Hematopoietic multipotent progenitor cell treated with erythropoietin and hydrocortisone succinate and interleukin-3 and kit ligand, for 15 days (in vitro differentiated cells): ENCODE measurements at regions not wholly inside any gene's neighbourhood (a gene's known extent, or its start where the extent isn't known, plus 50 kb on each side); places are given as distances from the start of the nearest gene placed in this dataset.

ENCODE experiments used
- DNase-seq: peaks from one replicate; pipeline ENCODE4 v3.0.0-alpha.2; 2015; ENCODE audit warnings: low spot score

GRCh38 chr4:18858229-18858922 lies 836.8 kb upstream of the LCORL start:
- no peak for DNase-seq

DNA sequence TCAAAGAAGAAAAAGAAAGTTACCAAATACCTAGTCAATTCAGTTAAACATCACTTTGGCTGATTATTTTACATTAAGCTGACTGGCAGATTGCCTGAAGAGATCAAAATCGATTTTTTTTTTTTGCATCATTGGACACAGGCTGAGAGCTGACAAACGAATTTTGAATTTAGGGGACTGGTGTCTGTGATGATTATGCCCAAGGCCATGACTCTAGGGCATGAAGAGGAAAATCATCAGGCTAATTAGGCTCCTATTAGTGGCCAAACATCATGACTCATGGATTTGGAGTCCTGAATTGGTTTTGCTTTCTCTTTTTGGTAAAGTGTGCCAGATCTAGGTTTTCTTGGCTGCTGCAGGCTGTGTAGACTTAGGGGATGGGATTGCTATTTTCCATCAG lies 829.3 kb upstream of the LCORL start:
- DNase-seq = no peak

GRCh38 chr4:18847249-18847890 lies 825.8 kb upstream of the LCORL start:
- no peak for DNase-seq

DNA sequence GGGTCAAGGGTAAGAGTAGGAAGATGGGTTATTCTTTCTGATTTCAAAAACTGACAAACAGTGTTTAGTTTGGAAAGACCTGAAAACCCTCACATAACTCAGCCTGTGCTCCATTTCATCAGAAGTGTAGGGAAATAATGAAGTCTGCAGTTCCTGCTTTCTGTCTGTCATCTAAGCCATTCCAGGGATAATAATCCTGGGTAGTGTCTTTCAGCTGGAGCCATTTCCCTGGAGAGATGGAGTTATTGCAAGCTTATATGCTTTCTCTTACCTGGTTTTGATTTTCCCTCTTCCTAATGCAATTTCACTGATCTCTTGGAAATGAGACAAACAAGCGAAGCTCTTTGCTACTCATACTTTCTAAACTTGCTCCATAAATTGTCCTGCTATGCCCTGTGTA lies 824.8 kb upstream of the LCORL start:
- DNase-seq = no peak

- DNase-seq = no peak
Measured at GRCh38 chr4:18844726-18845125, 823.2 kb upstream of the LCORL start.

DNA sequence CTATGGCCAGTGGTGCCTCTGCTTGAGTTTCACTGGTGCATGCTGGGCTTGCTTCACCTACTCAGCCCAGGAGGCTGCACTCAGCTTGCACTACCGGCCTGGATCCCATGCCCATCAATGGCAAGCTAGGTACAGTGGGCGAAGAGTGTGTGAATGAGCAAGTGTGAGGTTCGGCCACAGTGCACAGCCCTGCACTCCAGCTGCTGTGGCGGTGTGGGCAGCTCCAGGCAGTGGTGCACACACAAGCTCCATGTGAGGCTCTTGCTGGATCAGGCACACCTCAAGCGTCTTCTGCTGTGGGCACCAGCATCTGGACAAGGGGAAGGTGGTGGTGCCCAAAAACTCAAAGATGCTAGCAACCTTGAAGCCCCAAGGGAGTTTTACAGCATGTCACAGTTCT lies 820.9 kb upstream of the LCORL start:
- DNase-seq = no peak

DNA sequence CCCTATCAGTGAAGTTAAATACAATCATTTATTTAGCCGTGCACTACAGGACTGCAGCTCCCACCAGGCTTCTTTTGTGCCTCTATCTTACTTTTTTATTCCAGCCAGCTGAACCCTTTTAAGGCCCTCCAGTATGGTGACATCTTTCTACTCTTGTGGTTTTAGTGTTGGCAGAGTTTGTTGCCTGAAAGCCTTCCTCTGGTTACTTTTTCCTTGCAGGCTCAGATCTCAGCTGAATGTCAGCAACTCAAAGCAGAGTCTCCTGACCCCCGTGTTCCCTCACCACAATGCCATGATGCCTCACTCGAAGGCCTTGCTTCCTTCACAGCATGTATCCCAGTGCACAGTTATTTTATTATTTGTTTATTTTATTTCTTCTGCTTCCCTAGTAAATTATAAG lies 818.9 kb upstream of the LCORL start:
- no peak for DNase-seq

GRCh38 chr4:18816228-18816895 lies 794.8 kb upstream of the LCORL start:
- no peak for DNase-seq

- no peak for DNase-seq
Measured at GRCh38 chr4:18815779-18816173, 794.2 kb upstream of the LCORL start.

DNA sequence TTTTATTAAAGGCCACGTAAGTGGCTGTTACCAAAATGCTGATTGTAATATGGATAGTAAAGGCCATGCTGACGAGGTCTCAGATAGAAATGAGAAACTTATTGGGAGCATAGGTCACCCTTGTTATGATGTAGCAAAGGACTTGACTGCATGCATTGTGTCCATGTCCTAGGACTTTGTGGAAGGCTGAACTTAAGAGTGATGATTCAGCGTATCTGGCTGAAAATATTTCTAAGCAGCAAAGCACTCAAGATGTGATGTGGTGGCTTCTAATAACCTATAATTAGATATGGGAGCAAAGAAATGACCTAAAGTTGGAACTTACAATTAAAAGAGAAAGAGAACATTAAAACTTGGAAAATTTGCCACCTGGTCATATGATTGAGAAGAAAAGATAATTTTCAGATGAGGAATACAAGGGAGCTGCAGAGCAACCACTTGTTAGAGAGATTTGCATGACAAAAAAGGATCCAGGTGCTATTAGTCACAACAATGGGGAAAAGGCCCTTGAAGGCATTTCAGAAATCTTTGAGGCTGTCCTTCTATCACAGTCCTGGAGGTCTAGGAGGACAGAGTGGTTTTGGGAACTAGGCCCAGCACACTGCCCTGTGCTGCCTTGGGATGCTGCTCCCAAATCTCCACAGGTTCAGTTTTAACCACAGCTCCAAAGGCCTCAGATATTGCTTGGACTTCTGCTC lies 793.7 kb upstream of the LCORL start:
- DNase-seq = no peak

GRCh38 chr4:18813771-18814170 lies 792.2 kb upstream of the LCORL start:
- no peak for DNase-seq

GRCh38 chr4:18813055-18813454 lies 791.5 kb upstream of the LCORL start:
- no peak for DNase-seq

DNA sequence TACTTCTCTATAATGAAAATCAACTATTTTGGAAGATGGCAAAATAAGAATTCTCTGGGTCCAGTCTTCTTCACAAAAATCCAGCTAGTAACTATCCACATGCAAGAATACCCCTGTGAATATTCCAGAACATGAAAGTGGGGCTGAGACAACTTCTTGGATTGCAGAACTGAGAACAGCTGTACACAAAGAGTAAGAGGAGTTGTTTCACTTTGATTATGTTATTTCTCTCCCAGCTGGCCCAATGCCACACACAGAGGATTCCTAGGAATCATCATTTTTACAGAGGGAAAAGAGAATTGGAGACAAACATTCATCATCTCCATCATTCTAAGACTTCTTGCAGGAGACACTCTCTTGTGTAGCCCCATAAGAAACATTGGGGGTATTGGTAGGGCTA lies 782.2 kb upstream of the LCORL start:
- DNase-seq = no peak

GRCh38 chr4:18798123-18798522 lies 776.6 kb upstream of the LCORL start:
- DNase-seq = no peak

GRCh38 chr4:18795794-18796193 lies 774.2 kb upstream of the LCORL start:
- DNase-seq = no peak

GRCh38 chr4:18777190-18777930 lies 755.8 kb upstream of the LCORL start:
- no peak for DNase-seq

- no peak for DNase-seq
Measured at GRCh38 chr4:18767921-18768320, 746.4 kb upstream of the LCORL start.

- no peak for DNase-seq
Measured at GRCh38 chr4:18756671-18757070, 735.1 kb upstream of the LCORL start.

DNA sequence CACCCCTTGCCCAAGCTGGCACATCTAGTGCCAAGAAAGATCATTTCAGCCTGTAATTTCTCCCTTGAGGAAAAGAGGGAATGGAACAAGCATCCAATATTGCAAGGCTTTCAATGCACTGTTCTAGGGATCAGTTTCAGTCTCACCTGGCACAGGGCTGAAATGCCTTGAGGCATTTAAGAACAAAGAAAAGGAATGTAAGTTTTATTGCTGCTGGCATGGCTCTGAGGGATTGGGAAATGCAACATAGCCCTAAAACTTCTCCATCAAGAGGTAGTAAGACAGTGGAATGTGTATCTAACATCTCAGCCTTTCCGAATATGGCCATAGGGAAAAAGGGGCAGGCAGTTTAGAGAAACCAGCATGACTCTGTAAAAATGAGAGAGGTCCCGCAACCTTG lies 732.6 kb upstream of the LCORL start:
- no peak for DNase-seq

- DNase-seq = no peak
Measured at GRCh38 chr4:18751083-18751482, 729.5 kb upstream of the LCORL start.

DNA sequence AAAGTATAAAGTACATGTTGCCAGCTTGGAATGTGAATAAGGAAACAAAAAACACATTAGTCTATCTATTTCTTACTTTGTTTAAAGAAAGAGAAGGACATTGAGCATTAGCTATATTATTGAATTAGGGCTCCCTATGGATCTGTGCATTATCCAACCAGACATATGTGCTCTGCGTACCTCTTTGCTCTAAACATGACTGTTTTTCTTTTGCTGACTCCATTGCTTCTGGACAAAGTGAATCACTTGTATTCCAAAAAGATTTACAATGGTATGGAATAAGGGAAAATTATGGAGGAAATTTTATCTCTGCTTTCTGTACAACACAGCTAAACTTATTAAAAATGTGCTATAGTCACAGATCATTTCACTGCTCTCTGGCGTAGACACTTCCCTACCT lies 727.8 kb upstream of the LCORL start:
- no peak for DNase-seq

DNA sequence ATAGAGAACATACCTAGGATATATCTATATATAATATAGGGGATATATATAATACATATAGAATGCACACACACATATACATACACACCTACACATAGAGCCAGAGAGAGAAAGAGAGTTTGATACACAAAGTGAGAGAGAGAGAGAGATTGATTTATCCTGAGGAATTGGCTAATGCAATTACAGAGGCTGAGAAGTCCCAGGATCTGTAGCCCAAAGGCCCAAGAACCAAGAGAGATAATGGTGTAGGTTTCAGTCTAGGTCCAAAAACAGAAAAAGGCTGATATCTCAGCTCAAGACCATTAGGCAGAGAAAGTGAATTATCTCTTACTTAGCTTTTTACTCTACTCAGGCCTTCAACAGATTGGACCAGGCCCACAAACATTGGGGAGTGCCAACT lies 715.0 kb upstream of the LCORL start:
- DNase-seq = no peak
